HG03175 (cell line): ENCODE measurements at regions not wholly inside any gene's neighbourhood (a gene's known extent, or its start where the extent isn't known, plus 50 kb on each side); places are given as distances from the start of the nearest gene placed in this dataset.

Experiments used
- ATAC-seq: cut with Tn5 transposase; IDR thresholded peaks from one replicate; pipeline ENCODE4 v1.9.1; 2021; ENCODE audit warnings: mild to moderate bottlenecking, moderate library complexity; ENCODE audit not compliant: unreplicated experiment

DNA sequence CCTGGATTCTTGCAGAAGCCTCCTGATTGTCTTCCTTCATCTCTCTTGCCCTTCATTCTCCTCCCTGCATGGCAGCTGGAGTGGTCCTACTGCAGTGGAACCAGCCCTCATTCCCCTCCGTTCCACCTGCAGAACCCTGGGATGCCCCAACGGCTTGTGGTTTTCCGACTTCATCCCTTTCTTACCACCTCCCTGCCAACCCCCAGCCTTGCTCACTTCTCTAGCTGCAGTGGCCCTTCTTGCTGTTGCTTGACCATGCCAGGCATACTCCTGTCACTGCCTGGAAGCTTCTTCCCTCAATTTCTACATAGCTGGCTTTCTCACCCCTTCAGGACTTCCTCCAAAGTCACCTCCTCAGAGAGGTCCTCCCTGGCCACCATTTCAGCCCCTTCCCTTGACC, 123.3 kb downstream of the BEGAIN start:
- no peak for ATAC-seq

DNA sequence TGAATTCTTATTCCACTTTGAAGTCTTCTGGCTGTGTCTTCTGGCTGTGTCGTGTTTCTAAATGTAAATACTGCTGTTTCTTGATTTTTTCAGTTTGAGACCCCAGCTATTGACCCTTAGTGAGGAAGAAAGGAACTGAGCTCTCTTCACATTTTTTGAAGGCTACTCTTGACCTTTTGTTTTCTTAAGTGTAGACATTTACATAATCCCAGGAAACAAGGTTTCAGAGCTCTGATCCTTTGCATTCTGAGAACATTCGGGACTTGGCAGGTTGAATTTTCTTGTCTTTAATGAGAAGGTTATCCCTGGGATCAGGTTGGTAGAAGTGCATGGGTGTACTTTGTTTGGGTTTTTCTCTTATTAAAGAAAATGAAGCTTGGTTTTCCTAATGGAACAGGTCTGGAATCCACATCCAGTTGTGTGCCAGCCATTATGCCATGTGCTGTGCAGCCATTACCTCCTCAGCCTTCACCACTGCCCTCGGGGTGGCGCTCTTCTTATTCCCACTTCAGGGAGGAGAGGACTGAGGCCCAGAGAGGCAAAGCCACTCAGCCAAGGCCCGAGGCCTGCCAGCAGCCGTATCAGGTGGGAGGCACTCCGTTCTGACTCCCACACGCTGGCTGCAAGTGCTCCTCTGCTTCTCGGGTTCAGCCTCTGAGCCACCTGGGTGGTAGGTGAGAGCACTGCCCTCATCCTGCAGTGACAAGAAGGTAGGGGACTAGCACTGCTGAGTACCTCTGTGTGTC, 120.9 kb downstream of the BEGAIN start:
- ATAC-seq: no peak

GRCh38 chr14:100467046-100467750, 120.0 kb downstream of the BEGAIN start:
- no peak for ATAC-seq

- no peak for ATAC-seq
Measured at GRCh38 chr14:100467939-100468338, 119.3 kb downstream of the BEGAIN start.

DNA sequence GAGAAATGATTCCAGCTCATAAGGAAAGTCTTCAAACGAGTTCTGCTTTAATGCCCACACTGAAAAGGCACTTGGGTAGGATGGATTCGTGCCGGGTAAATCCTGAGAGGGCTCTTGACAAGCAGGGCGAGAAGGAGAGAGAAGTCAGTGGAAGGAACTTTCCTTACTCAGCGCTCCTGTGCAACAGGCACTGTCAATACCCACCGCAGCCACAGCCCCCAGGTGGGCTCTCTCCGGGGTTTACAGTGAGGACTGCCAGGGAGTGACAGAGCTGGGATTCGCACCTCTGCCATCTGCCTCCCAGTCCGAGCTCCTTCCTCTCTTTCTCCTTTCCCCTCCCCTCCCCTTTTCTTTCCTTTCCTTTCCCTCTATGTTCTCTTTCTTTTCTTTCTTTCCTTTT, 118.7 kb downstream of the BEGAIN start:
- no peak for ATAC-seq

GRCh38 chr14:100469632-100470522, 117.3 kb downstream of the BEGAIN start:
- ATAC-seq: no peak

GRCh38 chr14:100470523-100470897, 116.7 kb downstream of the BEGAIN start:
- no peak for ATAC-seq

- no peak for ATAC-seq
Measured at GRCh38 chr14:100471441-100472093, 115.7 kb downstream of the BEGAIN start.

DNA sequence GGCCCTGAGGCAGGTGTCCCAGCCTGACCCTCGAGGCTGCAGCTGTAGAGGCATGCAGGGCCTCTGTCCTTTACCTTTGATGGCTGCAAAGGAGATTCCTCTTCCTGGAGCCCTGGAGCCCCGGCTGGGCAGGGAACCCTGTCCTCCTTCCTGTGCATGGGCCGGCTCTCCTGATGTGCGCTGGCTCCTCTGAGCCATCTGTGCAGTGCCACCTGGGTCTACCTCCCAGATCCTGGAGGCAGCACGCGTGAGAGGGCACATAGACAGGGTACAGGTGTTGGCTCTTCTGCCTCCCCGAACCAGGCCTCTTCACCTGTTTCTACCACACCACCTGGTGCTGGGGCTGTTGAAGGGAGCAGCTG, 115.1 kb downstream of the BEGAIN start:
- no peak for ATAC-seq

DNA sequence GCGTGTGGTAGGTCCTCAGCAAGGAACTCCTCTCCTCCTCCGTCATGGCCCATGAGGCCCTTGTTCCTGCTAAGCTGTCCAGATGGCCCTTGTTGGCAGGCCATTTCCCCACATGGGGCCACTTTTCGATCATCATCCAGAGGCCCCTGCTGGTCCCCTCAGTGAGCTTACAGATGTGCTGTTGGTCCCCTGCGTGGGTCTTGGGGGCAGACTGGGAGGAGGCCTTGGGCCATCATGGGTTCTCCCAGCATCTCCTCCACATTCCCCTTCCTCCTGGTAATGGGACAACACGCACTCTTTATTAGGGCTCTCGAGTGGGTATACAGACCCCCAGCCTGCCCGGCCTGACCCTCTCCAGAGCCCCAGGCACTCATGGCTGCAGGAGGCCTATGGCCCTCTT, 114.7 kb downstream of the BEGAIN start:
- ATAC-seq: no peak

DNA sequence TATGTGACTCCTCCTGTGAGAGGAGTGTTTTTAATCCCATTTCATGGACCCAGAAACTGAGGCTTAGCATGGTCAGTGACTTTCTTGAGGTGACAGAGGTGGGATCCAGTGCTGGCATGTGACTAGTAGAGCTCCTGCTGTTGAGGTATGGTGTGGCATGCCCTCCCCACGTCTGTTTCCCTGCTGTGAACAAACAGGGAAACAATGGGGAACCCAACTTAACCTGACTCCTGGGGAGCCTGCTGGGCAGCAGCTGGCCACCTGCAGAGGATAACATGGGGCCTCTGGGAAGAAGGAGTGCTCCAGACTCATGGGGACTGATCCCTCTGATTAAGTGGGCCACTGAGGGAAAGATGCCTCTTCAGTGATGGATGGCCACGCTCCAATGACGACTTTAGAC, 114.0 kb downstream of the BEGAIN start:
- no peak for ATAC-seq

GRCh38 chr14:100474196-100474595, 113.0 kb downstream of the BEGAIN start:
- ATAC-seq: no peak

- ATAC-seq: no peak
Measured at GRCh38 chr14:100475268-100475667, 111.9 kb downstream of the BEGAIN start.

GRCh38 chr14:100476012-100476822, 111.0 kb downstream of the BEGAIN start:
- ATAC-seq: no peak

DNA sequence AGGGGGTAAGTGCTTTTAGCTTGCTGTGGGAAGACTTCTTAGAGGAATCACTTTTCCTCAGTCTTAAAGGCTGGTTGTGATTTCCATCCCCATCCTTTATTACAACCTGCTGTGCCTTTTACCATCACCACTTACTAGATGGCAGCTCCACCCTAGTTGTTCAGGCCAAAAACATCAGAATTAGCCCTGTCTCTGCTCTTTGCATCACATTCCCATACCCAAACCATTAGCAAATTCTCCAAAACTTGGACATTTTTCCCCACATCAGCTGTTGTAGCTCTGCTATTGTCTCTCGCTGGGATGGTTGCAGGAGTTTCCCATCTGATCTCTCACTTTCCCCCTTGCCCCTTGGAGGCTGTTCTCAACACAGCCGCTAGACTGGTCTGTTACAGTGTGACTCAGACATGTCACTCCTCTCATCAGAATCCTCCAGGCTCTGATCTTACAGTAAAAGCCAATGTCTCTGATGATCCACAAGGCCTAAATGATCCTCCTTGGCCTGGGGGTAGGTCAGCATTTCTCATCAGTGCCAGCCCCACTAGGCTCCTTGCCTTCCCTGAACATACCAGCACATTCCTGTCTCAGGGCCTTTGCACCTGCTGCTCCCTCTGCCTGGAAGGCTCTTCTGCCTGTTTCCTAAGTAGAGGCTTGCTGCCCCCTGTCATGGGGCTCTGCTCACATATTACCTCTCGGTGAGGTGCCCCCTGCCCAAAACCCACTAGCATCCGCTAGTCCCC, 102.5 kb downstream of the BEGAIN start:
- ATAC-seq: no peak

DNA sequence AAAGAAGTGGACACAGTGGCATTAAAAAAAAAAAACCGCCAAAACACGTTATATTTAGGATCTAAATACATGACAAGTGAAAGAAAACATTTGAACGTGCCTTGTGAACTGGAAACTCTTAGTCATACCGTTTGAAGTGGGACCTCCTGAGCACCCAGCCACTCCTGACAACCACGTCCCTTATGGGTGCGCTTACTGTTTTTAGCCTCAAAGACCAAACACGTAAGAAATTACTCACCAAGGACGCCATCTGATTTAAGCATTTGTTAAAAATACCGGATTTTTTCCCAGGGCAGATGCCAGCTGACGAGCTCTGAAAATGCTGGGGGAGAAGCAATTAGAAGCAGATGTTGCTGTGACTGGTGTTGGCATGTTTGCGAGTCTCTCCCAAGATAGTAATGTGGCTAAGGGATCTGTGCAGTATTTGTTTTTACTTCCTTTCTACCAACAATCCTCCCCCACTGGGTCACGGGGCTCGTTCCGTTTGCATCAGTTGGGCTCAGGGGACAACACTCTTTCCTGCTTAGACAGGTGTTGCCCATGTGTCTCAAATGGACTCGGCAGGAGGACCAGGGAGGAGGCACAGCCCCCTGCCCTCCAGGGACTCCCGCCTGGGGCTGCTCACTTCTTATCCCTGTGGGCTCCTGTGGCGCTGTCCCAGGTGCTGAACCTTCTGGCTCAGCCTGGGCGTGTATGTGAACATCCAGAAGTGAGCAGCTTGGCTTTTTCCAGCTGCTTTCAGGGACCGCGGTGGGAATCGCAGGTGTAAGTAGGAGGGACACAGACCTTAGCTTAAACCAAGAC, 101.0 kb downstream of the BEGAIN start:
- no peak for ATAC-seq
